GM12874 (cell line): ENCODE measurements at regions not wholly inside any gene's neighbourhood (a gene's known extent, or its start where the extent isn't known, plus 50 kb on each side); places are given as distances from the start of the nearest gene placed in this dataset.

Source experiments
- TF ChIP-seq, protein P1 (sequence below): IDR thresholded peaks from 2 replicates; pipeline ENCODE4 v1.5.1; 2011; ENCODE audit warnings: low read depth, mild to moderate bottlenecking, control low read depth, low read length, moderate library complexity; ENCODE audit not compliant: insufficient read depth

DNA sequence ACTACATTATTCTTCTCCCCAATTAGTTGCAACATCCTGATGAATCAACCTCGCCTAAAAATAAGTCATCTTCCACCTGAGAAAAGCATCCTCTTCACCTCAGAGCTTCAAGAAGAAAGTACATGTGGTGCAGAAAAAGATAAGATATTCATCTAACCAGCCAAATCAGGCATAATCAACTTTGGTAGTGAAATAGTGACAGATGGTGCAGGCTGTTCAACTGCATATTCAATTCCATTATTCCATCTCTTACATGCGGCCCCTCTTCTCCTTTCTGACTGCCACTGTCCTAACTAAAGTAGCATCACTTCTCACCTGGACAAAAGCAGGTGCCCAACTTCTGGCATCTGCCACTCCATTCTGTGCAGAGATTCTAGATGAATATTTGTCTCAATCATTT is 148.4 kb upstream of the STEAP1 start:
- TF ChIP-seq, protein P1, sequence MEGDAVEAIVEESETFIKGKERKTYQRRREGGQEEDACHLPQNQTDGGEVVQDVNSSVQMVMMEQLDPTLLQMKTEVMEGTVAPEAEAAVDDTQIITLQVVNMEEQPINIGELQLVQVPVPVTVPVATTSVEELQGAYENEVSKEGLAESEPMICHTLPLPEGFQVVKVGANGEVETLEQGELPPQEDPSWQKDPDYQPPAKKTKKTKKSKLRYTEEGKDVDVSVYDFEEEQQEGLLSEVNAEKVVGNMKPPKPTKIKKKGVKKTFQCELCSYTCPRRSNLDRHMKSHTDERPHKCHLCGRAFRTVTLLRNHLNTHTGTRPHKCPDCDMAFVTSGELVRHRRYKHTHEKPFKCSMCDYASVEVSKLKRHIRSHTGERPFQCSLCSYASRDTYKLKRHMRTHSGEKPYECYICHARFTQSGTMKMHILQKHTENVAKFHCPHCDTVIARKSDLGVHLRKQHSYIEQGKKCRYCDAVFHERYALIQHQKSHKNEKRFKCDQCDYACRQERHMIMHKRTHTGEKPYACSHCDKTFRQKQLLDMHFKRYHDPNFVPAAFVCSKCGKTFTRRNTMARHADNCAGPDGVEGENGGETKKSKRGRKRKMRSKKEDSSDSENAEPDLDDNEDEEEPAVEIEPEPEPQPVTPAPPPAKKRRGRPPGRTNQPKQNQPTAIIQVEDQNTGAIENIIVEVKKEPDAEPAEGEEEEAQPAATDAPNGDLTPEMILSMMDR = no peak

- TF ChIP-seq, protein P1 = no peak
Observed at GRCh38 chr7:90007001-90007654, 147.1 kb upstream of the STEAP1 start.

DNA sequence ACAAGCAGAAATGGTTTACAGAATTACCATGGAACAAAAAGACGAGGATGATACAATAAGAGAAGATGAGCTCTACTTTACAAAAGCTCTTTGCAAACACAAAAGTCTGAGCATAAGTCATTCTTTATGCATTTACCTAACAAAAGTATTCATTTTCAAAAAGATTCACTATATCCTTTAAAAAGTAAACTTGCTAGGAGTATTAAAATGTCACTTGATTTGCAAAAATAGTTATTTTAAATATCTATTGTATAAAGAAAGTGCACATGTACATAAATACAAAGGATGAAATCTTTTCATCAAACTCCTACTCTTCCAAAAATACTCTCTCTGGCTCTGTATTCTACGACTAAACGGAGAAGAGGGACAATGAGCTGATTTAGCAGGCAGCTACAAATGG is 146.4 kb upstream of the STEAP1 start:
- TF ChIP-seq, protein P1 = no peak

GRCh38 chr7:90022213-90022612 is 132.1 kb upstream of the STEAP1 start:
- TF ChIP-seq, protein P1 = no peak

- TF ChIP-seq, protein P1 = no peak
Observed at GRCh38 chr7:90025771-90026170, 128.5 kb upstream of the STEAP1 start.

DNA sequence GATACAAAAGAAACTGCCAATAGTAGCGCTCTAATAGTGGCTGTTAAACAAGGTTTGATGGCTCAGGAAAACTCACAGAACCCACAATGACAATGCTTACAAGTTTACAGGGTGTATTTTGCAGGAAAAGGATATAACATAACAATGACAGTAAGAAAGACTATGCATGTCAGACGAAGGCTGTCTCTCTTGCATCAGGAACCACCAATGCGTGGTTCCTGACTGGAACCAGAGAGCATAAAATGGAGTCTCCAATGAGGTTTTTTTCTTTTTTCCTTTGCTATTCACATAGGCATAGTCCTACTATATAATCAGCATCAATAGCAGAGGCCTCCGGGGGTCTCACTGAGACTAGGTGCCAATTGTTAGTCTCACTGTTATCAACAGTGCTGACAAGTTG is 120.4 kb upstream of the STEAP1 start:
- TF ChIP-seq, protein P1 = no peak

GRCh38 chr7:90053094-90053493 is 101.2 kb upstream of the STEAP1 start:
- TF ChIP-seq, protein P1 = no peak

DNA sequence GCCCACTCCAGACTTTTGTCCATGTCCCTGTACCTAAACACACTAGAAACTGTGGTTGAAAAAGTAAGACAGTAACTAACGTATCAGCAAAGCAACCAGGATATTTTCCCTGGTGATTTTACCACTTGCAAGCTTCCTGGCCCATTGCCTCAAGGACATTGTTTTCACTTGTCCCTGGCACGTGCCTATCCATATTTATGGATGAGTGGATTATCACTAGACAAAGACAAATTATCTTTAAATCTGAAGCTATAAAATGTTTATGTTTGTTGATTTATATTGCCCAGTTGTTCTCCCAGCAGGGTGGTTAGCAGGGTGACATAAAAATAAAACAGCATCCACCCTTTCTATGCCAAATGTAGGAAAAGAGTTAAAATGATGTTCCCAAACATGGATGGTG is 93.2 kb upstream of the STEAP1 start:
- TF ChIP-seq, protein P1 = no peak
